ENCODE measurements at regions not wholly inside any gene's neighbourhood (a gene's known extent, or its start where the extent isn't known, plus 50 kb on each side); places are given as distances from the start of the nearest gene placed in this dataset.
"Not testable (repeated sequence)": the region's sequence is repeated elsewhere in the genome, so short reads cannot be mapped to it uniquely, and the experiment has no call there.

GRCh38 chr4:101414496-101414895, 67.2 kb upstream of the PPP3CA start:
- no peaks in the 10 kb centered on the region for H3K36me3 Mint-ChIP-seq (ENCODE audit: low read depth, unreplicated experiment)
- no peak overlapping the region for H3K27ac ChIP-seq (ENCODE audit: low read depth, low read length)
- no peak overlapping the region for H3K4me3 Mint-ChIP-seq (ENCODE audit: unreplicated experiment)
- no peak overlapping the region for H3K27ac Mint-ChIP-seq (ENCODE audit: unreplicated experiment)
- H3K9me3 Mint-ChIP-seq (ENCODE audit: unreplicated experiment) = no peaks in the 10 kb centered on the region
- H3K9me3 ChIP-seq (ENCODE audit: insufficient read depth, low read depth, low read length) = no peaks in the 10 kb centered on the region
- FAIRE-seq = no peak
- no peak overlapping the region for H3K4me3 ChIP-seq (ENCODE audit: insufficient read depth, low read depth, low read length)
- H3K27me3 ChIP-seq (ENCODE audit: insufficient read depth, low read length) = no peaks in the 10 kb centered on the region
- no peaks in the 10 kb centered on the region for H3K36me3 ChIP-seq (ENCODE audit: insufficient read depth, low read length)
- H3K79me2 ChIP-seq (ENCODE audit: insufficient read depth, low read length) = no peaks in the 10 kb centered on the region
- no peak for DNase-seq (ENCODE audit: low read depth)
- peaks cover 1% of the 10 kb centered on the region for H3K4me1 ChIP-seq (ENCODE audit: insufficient read depth, low read length)
- no peak overlapping the region for H3K9ac ChIP-seq (ENCODE audit: low read length)
- no peak for TF ChIP-seq CTCF (IDR thresholded peaks at IDR 0.05; ENCODE audit: insufficient read depth, low read depth, low read length)
- no peak for TF ChIP-seq EZH2 (IDR thresholded peaks at IDR 0.05; ENCODE audit: insufficient read depth, low read length)
- H2AFZ ChIP-seq (ENCODE audit: low read depth, low read length) = no peak overlapping the region
- H3K4me1 Mint-ChIP-seq (ENCODE audit: low read depth, unreplicated experiment) = peaks cover 5% of the 10 kb centered on the region
- no peak overlapping the region for H3K4me2 ChIP-seq (ENCODE audit: low read length)
- no peaks in the 10 kb centered on the region for H3K27me3 Mint-ChIP-seq (ENCODE audit: low read depth, unreplicated experiment)
- H4K20me1 ChIP-seq (ENCODE audit: insufficient read depth, low read length) = no peaks in the 10 kb centered on the region

- H3K27me3 ChIP-seq (ENCODE audit: insufficient read depth, low read length) = no peaks in the 10 kb centered on the region
- no peaks in the 10 kb centered on the region for H3K4me1 ChIP-seq (ENCODE audit: insufficient read depth, low read length)
- no peak overlapping the region for H3K27ac Mint-ChIP-seq (ENCODE audit: unreplicated experiment)
- H3K36me3 Mint-ChIP-seq (ENCODE audit: low read depth, unreplicated experiment) = no peaks in the 10 kb centered on the region
- no peaks in the 10 kb centered on the region for H3K9me3 ChIP-seq (ENCODE audit: insufficient read depth, low read depth, low read length)
- H3K27ac ChIP-seq (ENCODE audit: low read depth, low read length) = no peak overlapping the region
- no peak overlapping the region for H3K4me2 ChIP-seq (ENCODE audit: low read length)
- TF ChIP-seq CTCF (IDR thresholded peaks at IDR 0.05; ENCODE audit: insufficient read depth, low read depth, low read length) = no peak
- TF ChIP-seq EZH2 (IDR thresholded peaks at IDR 0.05; ENCODE audit: insufficient read depth, low read length) = no peak
- no peaks in the 10 kb centered on the region for H3K27me3 Mint-ChIP-seq (ENCODE audit: low read depth, unreplicated experiment)
- no peak overlapping the region for H3K9ac ChIP-seq (ENCODE audit: low read length)
- no peak overlapping the region for H3K4me3 ChIP-seq (ENCODE audit: insufficient read depth, low read depth, low read length)
- no peak overlapping the region for H3K4me3 Mint-ChIP-seq (ENCODE audit: unreplicated experiment)
- FAIRE-seq (no peak), DNase-seq (ENCODE audit: low read depth) (no peak)
- H3K36me3 ChIP-seq (ENCODE audit: insufficient read depth, low read length) = no peaks in the 10 kb centered on the region
- no peak overlapping the region for H2AFZ ChIP-seq (ENCODE audit: low read depth, low read length)
- peaks cover 2% of the 10 kb centered on the region for H3K9me3 Mint-ChIP-seq (ENCODE audit: unreplicated experiment)
- H3K4me1 Mint-ChIP-seq (ENCODE audit: low read depth, unreplicated experiment) = no peaks in the 10 kb centered on the region
- no peaks in the 10 kb centered on the region for H3K79me2 ChIP-seq (ENCODE audit: insufficient read depth, low read length)
- no peaks in the 10 kb centered on the region for H4K20me1 ChIP-seq (ENCODE audit: insufficient read depth, low read length)
Measured at GRCh38 chr4:101411926-101412325, 64.6 kb upstream of the PPP3CA start.

GRCh38 chr4:101411281-101411910, 64.1 kb upstream of the PPP3CA start:
- H4K20me1 ChIP-seq (ENCODE audit: insufficient read depth, low read length); H3K9ac ChIP-seq (ENCODE audit: low read length); H3K9me3 ChIP-seq (ENCODE audit: insufficient read depth, low read depth, low read length); FAIRE-seq; DNase-seq (ENCODE audit: low read depth); H2AFZ ChIP-seq (ENCODE audit: low read depth, low read length); H3K27me3 Mint-ChIP-seq (ENCODE audit: low read depth, unreplicated experiment); H3K27ac ChIP-seq (ENCODE audit: low read depth, low read length); H3K4me3 Mint-ChIP-seq (ENCODE audit: unreplicated experiment); H3K9me3 Mint-ChIP-seq (ENCODE audit: unreplicated experiment); H3K4me1 Mint-ChIP-seq (ENCODE audit: low read depth, unreplicated experiment); H3K4me2 ChIP-seq (ENCODE audit: low read length); H3K36me3 Mint-ChIP-seq (ENCODE audit: low read depth, unreplicated experiment); H3K36me3 ChIP-seq (ENCODE audit: insufficient read depth, low read length); H3K4me3 ChIP-seq (ENCODE audit: insufficient read depth, low read depth, low read length); H3K27me3 ChIP-seq (ENCODE audit: insufficient read depth, low read length); H3K27ac Mint-ChIP-seq (ENCODE audit: unreplicated experiment); H3K4me1 ChIP-seq (ENCODE audit: insufficient read depth, low read length); H3K79me2 ChIP-seq (ENCODE audit: insufficient read depth, low read length): not testable (repeated sequence)

All from astrocyte (in vitro differentiated cells and primary cell).